Stimulated activated CD8-positive, alpha-beta memory T cell treated with anti-CD3 and anti-CD28 coated beads, Interleukin-15, amount 100 ng/mL, for 4 hours (primary cell): ENCODE measurements at regions not wholly inside any gene's neighbourhood (a gene's known extent, or its start where the extent isn't known, plus 50 kb on each side); places are given as distances from the start of the nearest gene placed in this dataset.
A peak's percentile ranks its signal among the peaks of the same experiment; 100 is the strongest.
"Not testable (repeated sequence)": the region's sequence is repeated elsewhere in the genome, so short reads cannot be mapped to it uniquely, and the experiment has no call there.

ENCODE experiments used
- DNase-seq, 2 donors: peaks; one replicate each; pipeline ENCODE4 v3.0.0-alpha.2; 2020; ENCODE audit warnings: low read depth in 2 of 2

GRCh38 chr3:56924700-56925099 is 123.0 kb upstream of the ARHGEF3 start:
- not testable (repeated sequence) for DNase-seq

GRCh38 chr3:56923526-56924224 is 121.9 kb upstream of the ARHGEF3 start:
- DNase-seq: peak in 1 of 2 donors; percentile 4

DNA sequence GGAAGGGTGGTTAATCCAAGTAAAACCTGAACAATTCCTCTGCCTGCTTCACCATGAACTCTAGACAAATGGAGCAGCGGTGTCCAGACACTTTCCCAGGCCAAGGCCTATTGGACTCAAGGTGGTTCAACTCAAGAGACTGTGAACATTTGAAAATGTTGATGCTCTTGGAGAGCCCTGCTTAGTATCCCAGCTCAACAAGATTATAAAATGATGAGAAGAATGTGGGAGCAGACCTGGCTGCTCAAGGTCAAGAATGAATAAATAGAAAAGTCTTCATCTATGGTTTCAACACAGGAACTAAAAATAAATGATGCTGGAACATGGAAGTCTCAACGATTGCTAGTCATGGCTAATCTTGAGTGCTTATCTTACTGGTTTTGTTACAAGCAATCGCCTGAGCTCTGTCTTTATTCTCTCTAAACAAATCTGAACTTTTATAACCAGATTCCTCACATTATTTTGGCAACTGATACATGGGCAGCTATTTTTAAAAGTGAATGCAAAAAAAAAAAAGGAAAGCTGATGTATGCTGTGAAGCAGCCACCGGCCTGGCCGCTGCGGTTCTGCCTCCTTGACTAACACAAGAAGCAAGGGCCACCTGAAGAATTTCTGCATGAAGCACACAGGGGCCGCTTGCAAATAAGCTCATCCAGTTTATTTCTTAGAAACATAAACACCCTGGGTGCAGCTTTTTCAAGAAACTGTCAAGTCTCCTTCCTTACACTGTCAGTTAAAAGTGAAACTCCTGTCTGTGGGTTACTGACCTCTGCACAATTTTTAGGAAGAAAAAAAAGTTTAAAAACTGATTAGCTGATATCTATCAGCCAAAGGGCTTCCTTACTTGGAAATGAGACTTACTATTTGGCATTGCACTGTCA is 120.1 kb upstream of the ARHGEF3 start:
- DNase-seq: peak in 1 of 2 donors; percentile 7

- DNase-seq: no peak
Observed at GRCh38 chr3:56919797-56920195, 118.0 kb upstream of the ARHGEF3 start.

GRCh38 chr3:56919137-56919796 is 117.5 kb upstream of the ARHGEF3 start:
- no peak for DNase-seq

- no peak for DNase-seq
Observed at GRCh38 chr3:56918111-56918568, 116.4 kb upstream of the ARHGEF3 start.

- DNase-seq: no peak
Observed at GRCh38 chr3:56917361-56918110, 115.8 kb upstream of the ARHGEF3 start.

GRCh38 chr3:56916716-56917360 is 115.1 kb upstream of the ARHGEF3 start:
- DNase-seq: no peak

- DNase-seq: peak; percentile 42 to 46
Observed at GRCh38 chr3:56915966-56916586, 114.3 kb upstream of the ARHGEF3 start.

GRCh38 chr3:56914646-56915045 is 112.9 kb upstream of the ARHGEF3 start:
- no peak for DNase-seq

DNA sequence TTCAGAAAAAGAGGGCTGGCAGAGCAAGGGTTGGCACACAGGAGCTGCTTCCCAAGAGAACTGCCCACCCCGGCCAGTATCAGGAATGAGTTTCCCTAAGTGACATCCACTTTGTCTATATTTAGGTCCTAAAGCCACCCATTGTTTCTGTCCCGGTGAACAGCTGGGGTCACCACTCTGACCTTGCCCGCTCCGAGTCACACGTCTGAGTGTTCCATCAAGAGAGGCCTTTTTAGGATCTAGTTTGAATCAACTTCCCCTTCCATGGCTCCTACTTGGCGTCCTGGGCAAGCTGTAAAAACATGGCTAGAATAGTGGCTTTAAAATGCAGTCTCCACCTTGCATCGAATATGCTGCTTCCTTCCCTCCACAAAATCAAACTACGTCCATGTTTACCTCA is 109.6 kb upstream of the ARHGEF3 start:
- DNase-seq: no peak

- DNase-seq: no peak
Observed at GRCh38 chr3:56909349-56909748, 107.6 kb upstream of the ARHGEF3 start.

- no peak for DNase-seq
Observed at GRCh38 chr3:56908004-56908403, 106.3 kb upstream of the ARHGEF3 start.

- no peak for DNase-seq
Observed at GRCh38 chr3:56904552-56905215, 102.9 kb upstream of the ARHGEF3 start.

- no peak for DNase-seq
Observed at GRCh38 chr3:56903231-56903782, 101.6 kb upstream of the ARHGEF3 start.

DNA sequence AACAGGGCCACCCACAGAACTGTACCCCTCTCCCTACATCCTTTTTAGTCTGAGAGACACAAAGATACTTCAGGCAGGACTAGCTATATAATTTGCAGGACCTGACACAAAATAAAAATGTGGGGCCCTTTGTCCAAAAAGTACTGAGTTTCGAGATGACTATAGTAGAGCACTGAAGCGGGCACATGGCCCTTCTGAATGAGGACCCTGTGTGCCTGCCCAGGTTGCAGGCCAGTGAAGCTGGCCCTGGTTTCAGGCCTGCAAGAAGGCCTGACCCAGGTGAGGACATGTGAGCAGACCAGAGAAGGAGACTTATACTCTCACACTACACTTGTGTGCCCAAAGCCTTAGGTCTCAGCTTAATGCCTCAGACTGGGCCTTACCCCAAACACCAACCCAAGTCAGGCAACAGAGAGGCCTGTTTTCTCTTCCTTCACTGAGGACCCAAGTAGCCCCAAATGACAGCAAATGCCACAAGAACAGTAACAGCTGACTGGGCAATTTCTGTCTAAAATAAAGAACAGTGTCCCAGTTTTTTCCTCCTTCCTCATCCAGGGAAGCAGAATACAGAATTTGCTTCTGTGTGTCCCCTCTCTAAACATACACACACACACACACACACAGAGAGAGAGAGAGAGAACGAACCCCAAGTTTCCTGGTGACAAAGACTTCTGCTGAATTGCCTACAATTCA is 100.9 kb upstream of the ARHGEF3 start:
- DNase-seq: no peak

DNA sequence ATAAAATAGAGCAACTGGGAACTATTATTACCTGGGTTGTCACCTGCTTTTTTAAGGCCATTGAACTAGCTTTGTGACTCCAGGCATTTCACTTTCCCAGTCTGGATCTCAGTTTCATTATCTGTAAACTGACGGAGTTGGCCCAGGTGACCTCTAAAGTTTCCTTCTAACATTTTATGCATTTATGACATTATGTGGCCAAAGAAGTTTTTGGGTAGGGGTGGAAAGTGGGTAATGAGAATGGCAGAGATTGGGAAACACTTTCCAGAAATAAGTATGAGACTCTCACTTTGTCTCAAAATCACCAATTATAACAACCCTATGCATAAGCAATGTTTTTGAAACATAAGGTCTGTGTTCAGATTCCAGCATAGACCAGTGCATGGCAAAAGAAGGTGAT is 99.1 kb upstream of the ARHGEF3 start:
- no peak for DNase-seq

GRCh38 chr3:56899851-56900250 is 98.1 kb upstream of the ARHGEF3 start:
- no peak for DNase-seq

DNA sequence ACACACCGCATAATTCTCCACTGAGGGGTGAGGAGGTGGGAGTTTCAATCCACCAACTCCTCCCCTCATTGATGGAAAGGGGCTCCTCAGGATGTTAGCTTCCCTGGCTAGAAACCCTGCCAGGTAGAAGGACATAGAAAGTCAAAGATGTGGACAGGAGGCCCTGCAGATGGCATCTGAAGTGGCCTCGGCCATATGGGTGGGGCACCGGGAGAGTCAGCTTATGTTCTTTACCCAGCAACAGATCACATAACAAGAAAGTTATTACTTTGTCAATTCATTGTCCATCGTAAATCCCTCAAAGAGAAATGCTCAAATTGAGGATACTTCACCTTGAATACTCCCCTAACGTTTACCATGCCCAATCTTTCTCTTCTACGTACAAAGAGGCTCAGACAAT is 97.3 kb upstream of the ARHGEF3 start:
- DNase-seq: no peak
